Heart right ventricle (tissue), 16 donors: ENCODE measurements at regions not wholly inside any gene's neighbourhood (a gene's known extent, or its start where the extent isn't known, plus 50 kb on each side); places are given as distances from the start of the nearest gene placed in this dataset.

Source experiments
- ATAC-seq, 8 donors: fragments of 200-7000 bp; cut with Tn5 transposase; one replicate each; pipeline ENCODE4 v1.9.1; 2020; ENCODE audit warnings: mild to moderate bottlenecking in 8 of 8, moderate library complexity in 8 of 8, moderate number of reproducible peaks in 1 of 8
- DNase-seq, 2 donors: peaks; one replicate each; pipeline ENCODE4 v3.0.0-alpha.2; 2020
- H3K27ac ChIP-seq, 10 donors: fragments of 200-600 bp; sonication (generic) in 2 of 10; one replicate each; pipeline versions ENCODE4 v1.5.0 to v1.8.0; 2020 to 2022; ENCODE audit warnings: mild to moderate bottlenecking in 3 of 10
- H3K27me3 ChIP-seq, 7 donors: fragments of 200-600 bp; one replicate each; pipeline ENCODE4 v1.8.0; 2021 to 2022; ENCODE audit warnings: mild to moderate bottlenecking in 2 of 7
- H3K36me3 ChIP-seq, 9 donors: fragments of 200-600 bp; sonication (generic) in 1 of 9; one replicate each; pipeline versions ENCODE4 v1.5.0 to v1.8.0; 2020 to 2022; ENCODE audit warnings: mild to moderate bottlenecking in 2 of 9
- H3K4me1 ChIP-seq, 9 donors: fragments of 200-600 bp; sonication (generic) in 1 of 9; one replicate each; pipeline versions ENCODE4 v1.5.0 to v1.8.0; 2020 to 2022; ENCODE audit warnings: mild to moderate bottlenecking in 4 of 9
- H3K4me3 ChIP-seq, 10 donors: fragments of 200-600 bp; sonication (generic) in 2 of 10; one replicate each; pipeline versions ENCODE4 v1.5.0 to v1.8.0; 2020 to 2022; ENCODE audit warnings: mild to moderate bottlenecking in 7 of 10, moderate library complexity in 2 of 10
- H3K9me3 ChIP-seq, 11 donors: fragments of 200-600 bp in 10 of 11; sonication (generic) in 2 of 11; one replicate each; pipeline versions ENCODE4 v1.5.0 to v1.8.0; 2013 to 2022; ENCODE audit warnings: mild to moderate bottlenecking in 2 of 11, control low read depth in 1 of 11, moderate library complexity in 1 of 11
- CTCF ChIP-seq, 9 donors: fragments of 200-600 bp; sonication (generic) in 2 of 9; IDR thresholded peaks; one replicate each; pipeline versions ENCODE4 v1.5.0 to v1.8.0; 2021 to 2022; ENCODE audit warnings: antibody characterized with exemption in 9 of 9, mild to moderate bottlenecking in 5 of 9, moderate library complexity in 1 of 9
- WGBS, 2 donors: extraction: QIAGEN DNeasy Blood & Tissue Kit; methylation state at CpG; one replicate each; pipeline ENCODE4 v1.1.7; 2013; ENCODE audit warnings: inconsistent platforms in 1 of 2; 5-methylcytosine and 5-hydroxymethylcytosine counted together
- intact Hi-C, 10 donors: fragments of 100-400 bp; cut with DNase I; formaldehyde crosslinking; loops; one replicate each; pipeline versions ENCODE4 v1.11.1 to v1.14.2; 2022
- donor health status: Arrhythmogenic right ventricular cardiomyopathy.
- donor health status: ischemic (EF 13 %, LVEDD 7.1; RV severe dilation, severe dysfunction).
- donor health status: healthy with polysubstance abuse.
- donor health status: DM: no; HTN: yes; CAD: no.
- donor health status: DM: no; HTN: no; CAD: no.
- donor health status: ischemic (EF 25% LVEDD 6.9; RV normal size, moderate dysfunction).
- donor health status: ischemic (EF 25% LVEDD 5.7; RV mildly dilated, moderate dysfunction).
- donor health status: healthy.
- donor health status: DM: yes; HTN: yes; CAD: no.
- donor health status: Ischemic cardiomyopathy.
- donor health status: ischemic (EF 35%, LVEDD 5.7; RV mildly dilated, moderate dysfunction).
- donor health status: nonischemic (EF 11% LVEDD 7.7; RV severe dilation, severe dysfunction).
- donor health status: DM: yes; HTN: yes; CAD: no.
- donor health status: PGD.
- donor health status: ischemic (EF 29% LVEDD 5.4; RV normal size, mild dysfunction).
- donor health status: nonischemic (EF 23%, LVEDD 6.1; RV moderate dilation, normal function).

- no peak for TF ChIP-seq CTCF (IDR thresholded peaks at IDR 0.05)
- ATAC-seq (no peak), DNase-seq (no peak)
- Histone ChIP-seq H3K27me3 (no peaks in the 10 kb centered on the region), H3K4me1 (peaks cover 0 to 7% (median 0%) of the 10 kb centered on the region in 9 donors), H3K4me3 (no peak overlapping the region), H3K9me3 (no peaks in the 10 kb centered on the region), H3K27ac (no peak overlapping the region), H3K36me3 (no peaks in the 10 kb centered on the region)
- intact Hi-C loops, result no loop called here
- WGBS, 2 donors, result 62 to 82% methylated on average over 2 of the region's 2 CpGs
Measured at GRCh38 chr2:138213084-138213483, 248.8 kb downstream of the HNMT start.

GRCh38 chr2:138213624-138214023 lies 249.4 kb downstream of the HNMT start:
- intact Hi-C loops, result no loop called here
- Histone ChIP-seq H3K36me3 (no peaks in the 10 kb centered on the region), H3K9me3 (no peaks in the 10 kb centered on the region), H3K27ac (no peak overlapping the region), H3K27me3 (no peaks in the 10 kb centered on the region), H3K4me1 (peaks cover 0 to 9% (median 0%) of the 10 kb centered on the region in 9 donors), H3K4me3 (no peak overlapping the region)
- no peak for ATAC-seq
- no peak for DNase-seq
- TF ChIP-seq CTCF (IDR thresholded peaks at IDR 0.05), result no peak

GRCh38 chr2:138215958-138216357 lies 251.7 kb downstream of the HNMT start:
- intact Hi-C loops, result no loop called here
- 91 to 92% methylated on average over 1 of the region's 1 CpG for WGBS, 2 donors
- ATAC-seq, result no peak

DNA sequence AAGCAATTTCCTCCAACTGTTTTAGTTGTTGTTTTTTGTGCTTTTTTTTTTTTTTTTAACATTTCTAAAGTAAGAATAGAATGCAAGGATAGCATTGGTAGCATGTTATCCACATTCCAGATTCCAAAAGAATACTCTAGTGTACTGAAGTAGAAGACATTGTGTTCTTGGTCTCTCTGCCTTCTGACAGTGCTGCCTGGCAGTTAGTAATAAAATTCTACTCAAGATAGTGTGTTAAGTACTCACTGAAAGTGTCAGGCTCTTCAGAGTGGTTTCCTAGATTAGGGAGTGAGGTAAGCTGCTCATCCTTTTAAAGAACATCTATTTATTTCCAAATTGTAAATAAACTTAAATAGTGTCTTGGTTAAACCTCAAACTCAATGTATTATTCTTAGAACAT lies 253.7 kb downstream of the HNMT start:
- no peak for DNase-seq
- Histone ChIP-seq H3K4me3 (no peak overlapping the region), H3K9me3 (no peaks in the 10 kb centered on the region), H3K36me3 (no peaks in the 10 kb centered on the region), H3K27me3 (no peaks in the 10 kb centered on the region), H3K27ac (no peak overlapping the region), H3K4me1 (peaks cover 0 to 14% (median 0%) of the 10 kb centered on the region in 9 donors)
- no peak for TF ChIP-seq CTCF (IDR thresholded peaks at IDR 0.05)
- intact Hi-C loops, result no loop called here
- peak in 1 of 8 donors; percentile 75 for ATAC-seq

More at GRCh38 chr2:138215958-138216357, 251.7 kb downstream of the HNMT start:
- H3K27me3 ChIP-seq, result no peaks in the 10 kb centered on the region
- TF ChIP-seq CTCF (IDR thresholded peaks at IDR 0.05), result no peak
- H3K4me3 ChIP-seq, result no peak overlapping the region
- H3K27ac ChIP-seq, result no peak overlapping the region
- H3K36me3 ChIP-seq, result no peaks in the 10 kb centered on the region
- no peaks in the 10 kb centered on the region for H3K9me3 ChIP-seq
- H3K4me1 ChIP-seq, result peaks cover 0 to 14% (median 0%) of the 10 kb centered on the region in 9 donors
- no peak for DNase-seq

DNA sequence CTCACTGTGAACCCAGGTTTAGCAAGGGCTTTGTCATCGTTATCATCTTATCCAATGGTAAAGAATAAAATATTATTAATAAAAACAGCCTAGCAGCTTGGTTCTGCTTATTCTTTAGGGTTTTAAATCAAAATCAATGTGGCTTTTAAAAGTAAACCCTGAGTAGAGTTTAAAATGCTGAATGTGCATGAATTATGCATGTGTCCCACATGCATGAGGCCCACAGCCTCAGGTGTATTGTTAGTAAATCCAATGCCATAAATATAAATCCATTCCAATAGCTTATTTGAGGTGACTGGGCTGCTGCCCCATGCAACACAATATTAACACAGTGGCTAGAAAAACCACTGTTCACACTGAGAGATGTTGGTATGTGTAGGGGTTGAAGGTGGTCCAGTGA lies 254.1 kb downstream of the HNMT start:
- TF ChIP-seq CTCF (IDR thresholded peaks at IDR 0.05), result no peak

More for the DNA sequence above, 254.1 kb downstream of the HNMT start:
- no peak for ATAC-seq
- H3K27me3 ChIP-seq, result no peaks in the 10 kb centered on the region
- WGBS, 2 donors, result 97 to 100% methylated on average over 1 of the region's 1 CpG
- DNase-seq, result no peak
- intact Hi-C loops, result no loop called here
- no peaks in the 10 kb centered on the region for H3K9me3 ChIP-seq
- no peak overlapping the region for H3K4me3 ChIP-seq
- H3K27ac ChIP-seq, result no peak overlapping the region
- H3K4me1 ChIP-seq, result peaks cover 0 to 14% (median 0%) of the 10 kb centered on the region in 9 donors
- no peaks in the 10 kb centered on the region for H3K36me3 ChIP-seq
